ENCODE measurements at regions not wholly inside any gene's neighbourhood (a gene's known extent, or its start where the extent isn't known, plus 50 kb on each side); places are given as distances from the start of the nearest gene placed in this dataset.

GRCh38 chr9:38240051-38240450, 152.5 kb upstream of the ALDH1B1 start:
- H3K9ac ChIP-seq (replicated peaks in 1 of 4; ENCODE audit: extremely low read depth in 1 of 4, low read depth in 3 of 4, low read length in 3 of 4) = no peak overlapping the region
- H3K79me1 ChIP-seq (ENCODE audit: low read depth, low read length) = no peaks in the 10 kb centered on the region
- H3K14ac ChIP-seq (ENCODE audit: insufficient read length) = no peak overlapping the region
- H2BK20ac ChIP-seq (ENCODE audit: low read length) = no peak overlapping the region
- ChIA-PET CTCF (ENCODE audit: partially characterized antibody) (interaction anchor here (1.7 kb wide), 1 partner anchor 14 kb away, joined by 4 read pairs; no protein-coding TSS in a partner anchor), POLR2A (ENCODE audit: partially characterized antibody) (no interaction called here)
- H3K4me3 ChIP-seq (ENCODE audit: extremely low read depth in 1 of 4, insufficient read depth in 2 of 4, low read depth in 3 of 4, low read length in 4 of 4) = no peak overlapping the region
- WGBS, 2 experiments (ENCODE audit: extremely low coverage in 1 of 2, insufficient coverage in 1 of 2, insufficient read length in 1 of 2, insufficient replicate concordance in 2 of 2, low coverage in 1 of 2, low lambda C conversion rate in 2 of 2, missing lambda C conversion rate in 1 of 2) = 80% methylated on average over 2 of the region's 2 CpGs; no CpG with 5 or more reads in 1 of the 2 experiments
- H2BK15ac ChIP-seq (ENCODE audit: low read length) = no peak overlapping the region
- H2AK5ac ChIP-seq (ENCODE audit: low read depth, low read length) = no peak overlapping the region
- no peaks in the 10 kb centered on the region for H3K36me3 ChIP-seq (ENCODE audit: control insufficient read depth in 2 of 4, insufficient read depth in 4 of 4, low read length in 3 of 4)
- H3K27me3 ChIP-seq (replicated peaks in 1 of 4; ENCODE audit: control insufficient read depth in 3 of 4, extremely low read depth in 1 of 4, insufficient read depth in 3 of 4, low read length in 3 of 4) = peaks cover 0 to 4% (median 0%) of the 10 kb centered on the region in 4 experiments; a peak in 2 of 7 replicates
- H2BK5ac ChIP-seq (ENCODE audit: low read depth, low read length) = no peak overlapping the region
- H4K20me1 ChIP-seq (replicated peaks in 1 of 2; ENCODE audit: control insufficient read depth in 1 of 2, insufficient read depth in 2 of 2, low read length in 2 of 2) = no peaks in the 10 kb centered on the region
- no peak overlapping the region for H3K27ac ChIP-seq (ENCODE audit: low read depth, low read length)
- H4K5ac ChIP-seq (ENCODE audit: insufficient read length, low read depth, low read length) = no peak overlapping the region
- no peaks in the 10 kb centered on the region; a peak in 1 of 4 replicates for H3K79me2 ChIP-seq (ENCODE audit: control insufficient read depth in 1 of 2, insufficient read depth in 2 of 2, low read length in 2 of 2)
- H2AFZ ChIP-seq (ENCODE audit: low read length) = no peak overlapping the region
- no peak overlapping the region for H3K18ac ChIP-seq (ENCODE audit: extremely low read depth, low read length)
- FAIRE-seq = no peak
- H3K9me3 ChIP-seq (ENCODE audit: insufficient read depth in 2 of 2, low read depth in 1 of 2, low read length in 1 of 2) = peaks cover 2 to 6% of the 10 kb centered on the region in 2 experiments; a peak in 1 of 4 replicates
- H2BK12ac ChIP-seq (ENCODE audit: low read depth, low read length) = no peak overlapping the region
- no peak overlapping the region for H3K4me2 ChIP-seq (ENCODE audit: insufficient read depth in 1 of 2, low read depth in 2 of 2, low read length in 2 of 2)
- H4K91ac ChIP-seq (replicated peaks; ENCODE audit: insufficient read length, low read length) = no peak overlapping the region
- no peaks in the 10 kb centered on the region for H3K23me2 ChIP-seq (ENCODE audit: low read depth, low read length)
- no peak overlapping the region for H3K56ac ChIP-seq (replicated peaks; ENCODE audit: insufficient read length, low read depth, low read length)
- no peak overlapping the region for H3K23ac ChIP-seq (ENCODE audit: insufficient read length)
- no peak overlapping the region for H3K4ac ChIP-seq (replicated peaks; ENCODE audit: insufficient read length, low read depth, low read length)
- peak in 1 of 2 experiments; percentile 14 for DNase-seq (ENCODE audit: low read depth in 1 of 2, low spot score in 2 of 2)
- no peaks in the 10 kb centered on the region for H3K4me1 ChIP-seq (replicated peaks in 1 of 4; ENCODE audit: control insufficient read depth in 3 of 4, insufficient read depth in 4 of 4, low read length in 3 of 4)
- TF ChIP-seq TEAD4 (IDR thresholded peaks at IDR 0.05; ENCODE audit: low read depth, low read length) = no peak
- TF ChIP-seq TAF7 (optimal IDR thresholded peaks at IDR 0.05; ENCODE audit: borderline replicate concordance, low read depth, low read length) = no peak
- no peak for TF ChIP-seq MAFK (IDR thresholded peaks at IDR 0.05; ENCODE audit: low read depth, low read length)
- TF ChIP-seq EGR1 (IDR thresholded peaks at IDR 0.05; ENCODE audit: borderline replicate concordance, low read depth, low read length) = no peak
- no peak for TF ChIP-seq USF2 (IDR thresholded peaks at IDR 0.05; ENCODE audit: low read length)
- TF ChIP-seq SP1 (IDR thresholded peaks at IDR 0.05; ENCODE audit: low read depth, low read length) = no peak
- TF ChIP-seq CBX8 (IDR thresholded peaks at IDR 0.05; ENCODE audit: borderline replicate concordance, low read depth, low read length) = no peak
- no peak overlapping the region for H2BK120ac ChIP-seq (replicated peaks; ENCODE audit: low read depth, low read length)
- H4K8ac ChIP-seq (ENCODE audit: extremely low read depth, insufficient read depth, low read length) = no peak overlapping the region

Data from H1 (cell line).